ENCODE measurements at regions not wholly inside any gene's neighbourhood (a gene's known extent, or its start where the extent isn't known, plus 50 kb on each side); places are given as distances from the start of the nearest gene placed in this dataset.

- Histone ChIP-seq H3K9ac (ENCODE audit: control insufficient read depth, extremely low read depth, insufficient read depth, low read length) (no peak overlapping the region), H3K27ac (ENCODE audit: control insufficient read depth, insufficient read depth, low read length) (no peak overlapping the region), H3K36me3 (ENCODE audit: control insufficient read depth in 2 of 2, extremely low read depth in 1 of 2, insufficient read depth in 2 of 2, low read length in 2 of 2) (no peaks in the 10 kb centered on the region), H3K9me3 (ENCODE audit: control insufficient read depth, low read depth, low read length) (no peaks in the 10 kb centered on the region), H3K4me3 (ENCODE audit: control insufficient read depth in 2 of 3, extremely low read depth in 1 of 3, insufficient read depth in 2 of 3, low read depth in 1 of 3, low read length in 3 of 3) (no peak overlapping the region), H4K20me1 (ENCODE audit: control insufficient read depth, extremely low read depth, insufficient read depth, low read length) (no peaks in the 10 kb centered on the region), H3K27me3 (ENCODE audit: control insufficient read depth, extremely low read depth, insufficient read depth, low read length) (no peaks in the 10 kb centered on the region), H3K79me2 (ENCODE audit: control insufficient read depth, insufficient read depth, low read length) (no peaks in the 10 kb centered on the region), H3K9me1 (ENCODE audit: control insufficient read depth, extremely low read depth, insufficient read depth, low read length) (no peaks in the 10 kb centered on the region), H3K4me2 (ENCODE audit: control insufficient read depth, extremely low read depth, insufficient read depth, low read depth, low read length) (no peak overlapping the region), H3K4me1 (ENCODE audit: control insufficient read depth, extremely low read depth, insufficient read depth, low read length) (no peaks in the 10 kb centered on the region), H2AFZ (ENCODE audit: control insufficient read depth, low read length) (no peak overlapping the region)
- dilution Hi-C loops (cut with MboI; ENCODE audit: extremely low pct_ligation_motif_present, low sequenced_read_pairs), result no loop called here
- FAIRE-seq (no peak), DNase-seq (ENCODE audit: low read depth, low spot score) (no peak)
- TF ChIP-seq CTCF (optimal IDR thresholded peaks at IDR 0.05 in 1 of 3, IDR thresholded peaks at IDR 0.05 in 1 of 3, conservative IDR thresholded peaks at IDR 0.05 in 1 of 3; ENCODE audit: extremely low read depth in 1 of 3, insufficient read depth in 2 of 3, low read length in 3 of 3) (no peak), EZH2 (IDR thresholded peaks at IDR 0.05; ENCODE audit: low read length) (no peak)
Measured at GRCh38 chr6:48550603-48551002, 439.6 kb upstream of the PTCHD4 start.

- Histone ChIP-seq H3K4me3 (ENCODE audit: control insufficient read depth in 2 of 3, extremely low read depth in 1 of 3, insufficient read depth in 2 of 3, low read depth in 1 of 3, low read length in 3 of 3) (no peak overlapping the region), H3K4me1 (ENCODE audit: control insufficient read depth, extremely low read depth, insufficient read depth, low read length) (no peaks in the 10 kb centered on the region), H3K9me3 (ENCODE audit: control insufficient read depth, low read depth, low read length) (peaks cover 3% of the 10 kb centered on the region), H3K79me2 (ENCODE audit: control insufficient read depth, insufficient read depth, low read length) (no peaks in the 10 kb centered on the region), H3K27me3 (ENCODE audit: control insufficient read depth, extremely low read depth, insufficient read depth, low read length) (peaks cover 16% of the 10 kb centered on the region), H4K20me1 (ENCODE audit: control insufficient read depth, extremely low read depth, insufficient read depth, low read length) (no peaks in the 10 kb centered on the region), H3K4me2 (ENCODE audit: control insufficient read depth, extremely low read depth, insufficient read depth, low read depth, low read length) (no peak overlapping the region), H3K36me3 (ENCODE audit: control insufficient read depth in 2 of 2, extremely low read depth in 1 of 2, insufficient read depth in 2 of 2, low read length in 2 of 2) (no peaks in the 10 kb centered on the region), H3K9ac (ENCODE audit: control insufficient read depth, extremely low read depth, insufficient read depth, low read length) (no peak overlapping the region), H2AFZ (ENCODE audit: control insufficient read depth, low read length) (no peak overlapping the region), H3K9me1 (ENCODE audit: control insufficient read depth, extremely low read depth, insufficient read depth, low read length) (no peaks in the 10 kb centered on the region), H3K27ac (ENCODE audit: control insufficient read depth, insufficient read depth, low read length) (no peak overlapping the region)
- FAIRE-seq (no peak), DNase-seq (ENCODE audit: low read depth, low spot score) (no peak)
- dilution Hi-C loops (cut with MboI; ENCODE audit: extremely low pct_ligation_motif_present, low sequenced_read_pairs), result no loop called here
- no peak for TF ChIP-seq EZH2 (IDR thresholded peaks at IDR 0.05; ENCODE audit: low read length)
- no peak for TF ChIP-seq CTCF (optimal IDR thresholded peaks at IDR 0.05 in 1 of 3, IDR thresholded peaks at IDR 0.05 in 1 of 3, conservative IDR thresholded peaks at IDR 0.05 in 1 of 3; ENCODE audit: extremely low read depth in 1 of 3, insufficient read depth in 2 of 3, low read length in 3 of 3)
Measured at GRCh38 chr6:48542191-48542590, 431.2 kb upstream of the PTCHD4 start.

All from keratinocyte (primary cell).